GM19240 (cell line): ENCODE measurements at regions not wholly inside any gene's neighbourhood (a gene's known extent, or its start where the extent isn't known, plus 50 kb on each side); places are given as distances from the start of the nearest gene placed in this dataset.

Source experiments
- DNase-seq: peaks from one replicate; pipeline ENCODE4 v3.0.0; 2011; ENCODE audit warnings: low spot score; ENCODE audit not compliant: insufficient read length

- no peak for DNase-seq
Observed at GRCh38 chr6:85195243-85195642, 254.6 kb upstream of the NT5E start.

DNA sequence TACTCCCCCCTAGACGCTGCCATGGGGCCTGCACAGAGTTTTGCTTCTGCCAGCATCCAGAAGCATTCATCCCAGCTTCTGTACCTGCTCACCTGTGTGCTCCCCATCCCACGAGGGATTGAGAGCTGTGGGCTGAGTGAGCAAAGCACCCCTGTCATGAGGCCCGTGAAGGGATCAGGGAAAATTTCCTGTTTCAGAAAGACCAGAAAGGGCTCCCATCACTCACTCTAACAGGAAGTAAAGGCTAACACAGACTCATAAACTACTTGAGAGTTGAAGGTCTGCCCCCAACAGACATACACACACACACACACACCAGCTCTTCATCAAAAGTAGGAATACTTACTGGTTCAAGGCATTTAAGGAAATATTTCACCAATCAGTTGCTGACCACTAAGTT, 256.5 kb upstream of the NT5E start:
- DNase-seq: no peak

DNA sequence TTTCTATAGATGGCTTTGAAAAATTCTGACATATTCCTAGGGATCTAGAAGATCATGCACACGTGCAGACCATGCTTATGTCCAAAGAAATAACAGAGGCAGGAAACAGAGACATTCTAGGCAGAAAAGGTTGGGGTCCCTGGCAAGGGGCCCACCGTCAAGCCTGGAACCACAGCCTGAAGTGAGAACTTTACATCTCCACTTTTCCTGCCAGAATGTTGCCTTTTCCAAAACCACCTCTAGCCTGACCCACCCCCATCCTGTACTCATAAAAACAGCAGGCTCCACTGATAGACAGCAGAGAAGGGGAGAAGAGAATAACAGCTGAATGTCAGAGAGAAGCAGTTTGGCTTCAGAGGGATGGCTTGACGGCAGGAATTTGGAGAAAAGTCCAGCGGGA, 257.3 kb upstream of the NT5E start:
- no peak for DNase-seq

- no peak for DNase-seq
Observed at GRCh38 chr6:85192186-85192585, 257.7 kb upstream of the NT5E start.

GRCh38 chr6:85191656-85192055, 258.2 kb upstream of the NT5E start:
- no peak for DNase-seq

DNA sequence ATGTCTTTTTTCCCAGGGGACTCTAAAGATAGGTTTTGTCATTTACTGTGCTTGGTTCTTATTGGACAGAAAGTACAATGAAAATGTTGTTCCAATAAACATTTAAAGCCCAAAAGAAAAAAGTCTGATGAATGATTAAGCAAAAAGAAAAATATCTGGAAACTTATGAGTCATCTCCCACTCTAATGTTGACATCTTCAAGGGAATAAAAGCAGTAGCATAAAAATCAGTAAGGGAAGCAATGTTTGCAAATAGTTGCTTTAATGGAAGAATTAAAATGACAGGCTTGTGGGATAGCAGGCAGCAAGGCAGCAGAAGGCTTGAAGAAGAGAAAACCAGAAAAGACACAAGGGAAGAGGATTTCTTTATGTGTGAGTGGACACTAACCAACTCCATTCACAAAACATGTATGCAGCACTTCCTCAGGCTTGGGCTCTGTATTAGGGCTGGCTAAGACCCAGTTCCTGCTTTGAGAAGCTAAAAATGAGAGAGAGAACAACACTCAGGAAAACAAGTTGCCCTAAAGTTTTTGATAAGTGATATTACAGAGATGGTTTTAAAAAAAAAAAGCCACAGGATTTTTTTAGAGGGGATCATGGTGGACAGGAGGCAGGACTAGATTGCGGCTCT, 263.2 kb upstream of the NT5E start:
- DNase-seq: no peak

GRCh38 chr6:85185977-85186376, 263.9 kb upstream of the NT5E start:
- no peak for DNase-seq

DNA sequence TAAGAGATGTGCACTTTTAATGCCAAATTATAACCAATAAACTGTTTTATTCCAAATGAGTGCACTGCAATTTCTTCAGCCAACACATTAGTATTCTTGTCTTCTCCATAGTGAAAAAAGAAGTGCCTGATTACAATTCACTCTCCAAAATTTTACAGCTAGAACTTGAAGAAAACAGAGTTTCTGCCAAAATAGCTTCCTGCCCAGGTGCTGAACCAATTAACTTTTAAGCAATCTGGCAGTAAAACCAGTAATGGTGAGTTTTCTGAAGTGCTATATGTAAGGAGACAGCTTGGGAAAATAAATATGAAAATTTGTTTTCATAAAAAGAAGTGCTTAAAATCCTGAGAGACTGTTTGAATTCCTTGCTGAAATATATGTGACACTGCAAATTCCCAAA, 266.0 kb upstream of the NT5E start:
- no peak for DNase-seq

DNA sequence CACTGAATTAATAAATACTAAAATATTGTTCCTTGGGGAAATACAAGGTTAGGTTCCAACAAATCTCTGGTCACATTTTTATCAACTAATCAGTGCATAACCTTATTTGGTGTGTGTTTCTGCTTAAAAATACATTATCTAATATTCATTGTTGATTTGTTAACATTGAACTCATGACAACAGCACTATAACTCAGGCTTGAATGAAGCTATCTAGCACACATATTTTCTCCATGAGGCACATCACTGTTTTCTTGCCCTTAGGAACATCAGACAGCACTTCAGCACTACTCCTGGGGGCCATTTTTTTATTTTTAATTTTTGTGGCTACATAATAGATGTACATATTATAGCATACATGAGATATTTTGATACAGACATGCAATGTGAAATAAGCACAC, 277.2 kb upstream of the NT5E start:
- DNase-seq: no peak

DNA sequence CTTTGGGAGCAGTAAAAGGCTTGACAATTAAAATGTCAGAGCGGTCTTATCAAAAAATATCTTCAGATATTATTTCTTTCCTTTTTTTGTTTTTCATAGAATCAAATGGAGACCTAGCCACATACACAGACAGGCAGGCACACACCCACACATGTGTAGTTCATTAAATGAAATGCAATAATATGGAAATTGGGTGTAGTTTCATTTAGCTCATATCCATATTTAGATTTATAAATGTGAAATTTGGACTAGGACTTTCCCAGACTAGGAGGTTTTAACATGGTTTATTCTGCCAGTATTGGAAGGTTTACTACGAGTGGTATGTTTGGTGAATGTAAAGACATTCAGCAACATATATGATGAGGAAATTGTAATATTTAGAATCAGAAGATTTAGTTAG, 277.7 kb upstream of the NT5E start:
- DNase-seq: no peak

- no peak for DNase-seq
Observed at GRCh38 chr6:85169189-85169588, 280.7 kb upstream of the NT5E start.

DNA sequence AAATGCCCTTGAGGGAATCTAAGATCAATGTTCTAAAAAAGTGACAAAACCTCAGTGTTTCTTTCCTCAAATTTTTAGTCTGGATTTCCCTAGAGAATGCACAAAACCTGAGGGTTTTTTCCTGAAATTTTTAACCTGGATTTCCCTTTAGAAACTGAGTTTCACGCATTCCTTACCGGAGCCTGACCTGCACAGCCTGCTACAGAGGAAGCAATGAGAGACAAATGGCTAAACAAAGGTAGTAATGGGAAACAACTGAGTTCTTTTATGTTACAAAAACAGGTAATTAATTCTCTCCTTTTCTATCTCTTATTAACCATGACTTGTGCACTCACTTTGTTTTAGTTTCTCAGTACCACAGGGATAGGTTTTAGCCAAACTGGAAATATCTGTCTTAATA, 281.7 kb upstream of the NT5E start:
- no peak for DNase-seq

DNA sequence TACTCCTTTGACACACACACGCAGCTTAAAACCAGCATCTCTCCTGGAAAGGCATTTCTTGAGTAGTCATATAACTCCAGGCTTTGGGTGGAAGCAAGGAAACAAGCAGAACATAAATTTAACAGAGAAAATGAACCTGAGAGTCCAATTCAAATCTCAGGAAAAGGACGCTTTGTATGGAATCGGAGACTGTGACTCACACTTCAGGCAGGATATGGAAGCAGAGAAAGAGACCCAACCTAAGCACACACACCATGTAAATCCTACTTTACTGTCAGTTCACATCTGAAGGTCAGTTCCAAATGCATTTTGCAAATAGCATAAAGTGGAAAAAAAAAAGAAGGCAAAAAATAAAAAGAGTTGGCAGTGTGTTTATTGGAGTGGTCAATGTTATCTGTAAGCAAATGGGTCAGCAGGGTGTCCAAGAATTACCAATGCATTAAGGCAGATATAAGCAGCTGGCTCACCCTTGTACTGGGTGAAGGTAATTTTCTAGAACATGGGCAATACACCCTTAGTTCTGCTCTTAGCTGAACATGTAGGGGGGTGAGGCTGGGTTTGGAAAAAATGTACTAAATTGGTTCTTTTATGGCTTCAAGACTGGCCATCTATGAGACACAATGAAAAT, 283.7 kb upstream of the NT5E start:
- DNase-seq: no peak

DNA sequence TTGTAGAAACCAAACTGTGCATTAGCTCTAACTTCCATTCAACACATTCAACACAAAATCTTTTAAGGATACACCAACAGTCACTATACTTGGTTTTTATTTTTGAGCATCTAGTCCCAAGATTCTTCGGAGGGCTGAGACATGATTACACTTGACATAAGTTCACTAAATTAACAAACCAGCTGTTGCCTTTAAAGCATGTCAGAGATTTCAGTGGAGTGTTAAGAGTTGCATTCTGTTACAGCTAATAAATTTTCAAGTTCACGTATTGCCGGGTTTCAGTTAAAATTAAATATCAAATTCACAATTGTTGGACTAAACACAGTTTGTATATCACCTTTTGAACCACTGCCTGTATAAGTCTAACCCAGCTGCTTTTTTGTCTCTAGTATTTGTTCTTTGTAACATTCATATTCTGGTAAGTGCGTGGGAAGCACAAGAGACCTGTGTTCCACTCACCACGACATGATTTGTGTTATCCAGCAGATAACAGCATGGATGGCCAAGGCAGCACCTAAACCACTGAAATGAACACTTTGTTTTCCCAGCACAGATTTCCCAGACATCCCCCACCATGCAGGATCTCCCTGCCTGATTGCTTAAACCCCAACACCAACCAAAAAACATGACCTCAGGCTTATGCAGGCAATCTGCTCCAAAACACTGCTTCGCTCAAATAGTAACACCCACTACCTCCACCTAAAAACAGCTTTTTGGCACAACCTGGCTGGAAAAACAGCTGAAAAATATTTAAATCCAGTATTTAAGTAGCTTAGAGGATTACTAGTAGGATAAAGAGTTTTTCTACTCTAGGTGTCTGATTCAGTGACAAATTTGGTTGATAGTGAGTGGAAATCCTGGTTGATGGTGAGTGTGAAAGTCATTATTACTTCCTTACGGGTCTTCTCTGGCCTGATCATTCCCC, 286.5 kb upstream of the NT5E start:
- no peak for DNase-seq

DNA sequence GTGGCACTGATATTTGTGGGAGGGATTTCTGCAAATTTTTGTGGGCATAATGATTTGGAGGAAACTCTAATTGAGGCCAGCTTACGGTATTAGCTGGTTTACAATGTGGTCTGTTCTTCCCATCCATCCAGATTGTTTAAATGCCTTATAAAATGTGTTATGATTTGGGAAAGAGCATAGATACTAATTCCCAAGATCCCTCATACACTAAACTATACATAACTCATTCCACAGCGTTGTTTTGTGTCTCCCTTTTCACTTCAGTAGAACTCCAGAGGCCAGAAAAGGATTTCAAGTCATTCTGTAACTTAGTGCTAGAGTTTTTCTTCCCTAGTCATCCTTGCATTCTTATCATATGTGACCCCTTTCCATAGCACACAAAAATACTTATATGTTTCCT, 292.6 kb upstream of the NT5E start:
- no peak for DNase-seq

DNA sequence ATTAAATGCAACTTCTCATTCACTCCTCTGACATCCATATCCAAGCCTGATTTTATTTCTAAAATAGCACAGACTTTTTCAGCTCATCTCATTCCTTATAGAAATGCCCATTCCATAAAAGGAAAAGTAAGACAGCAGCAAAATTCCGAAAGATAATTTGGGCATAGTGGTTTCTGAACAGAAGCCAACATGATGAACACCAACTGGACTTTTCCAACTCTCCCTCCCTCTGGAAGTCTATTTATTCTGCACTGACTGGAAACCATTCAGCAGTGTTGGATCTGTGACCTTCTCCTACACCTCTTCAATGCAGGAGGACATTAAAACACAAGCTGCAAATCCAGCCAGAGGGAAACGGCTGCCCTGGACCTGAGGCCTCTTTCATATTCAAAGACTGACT, 306.2 kb upstream of the NT5E start:
- DNase-seq: no peak

DNA sequence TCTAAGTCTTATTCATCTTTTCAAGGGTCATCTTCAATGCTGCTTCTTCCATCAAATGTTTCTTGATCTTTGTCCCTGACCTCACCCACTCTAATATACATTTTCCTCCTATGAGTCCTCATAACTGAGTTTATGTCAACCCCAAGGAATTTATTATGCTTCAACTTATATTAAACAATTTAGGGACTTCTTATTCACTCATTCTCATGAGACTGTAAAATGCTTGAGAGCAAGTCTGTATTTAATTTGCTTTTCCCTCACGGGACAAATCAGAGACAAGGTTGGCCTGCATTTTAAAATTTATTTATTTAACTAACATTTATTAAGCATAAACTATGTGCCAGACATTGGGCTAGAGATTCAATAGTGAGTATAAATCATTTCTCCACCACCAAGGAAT, 312.0 kb upstream of the NT5E start:
- no peak for DNase-seq

- no peak for DNase-seq
Observed at GRCh38 chr6:85136310-85136709, 313.6 kb upstream of the NT5E start.

DNA sequence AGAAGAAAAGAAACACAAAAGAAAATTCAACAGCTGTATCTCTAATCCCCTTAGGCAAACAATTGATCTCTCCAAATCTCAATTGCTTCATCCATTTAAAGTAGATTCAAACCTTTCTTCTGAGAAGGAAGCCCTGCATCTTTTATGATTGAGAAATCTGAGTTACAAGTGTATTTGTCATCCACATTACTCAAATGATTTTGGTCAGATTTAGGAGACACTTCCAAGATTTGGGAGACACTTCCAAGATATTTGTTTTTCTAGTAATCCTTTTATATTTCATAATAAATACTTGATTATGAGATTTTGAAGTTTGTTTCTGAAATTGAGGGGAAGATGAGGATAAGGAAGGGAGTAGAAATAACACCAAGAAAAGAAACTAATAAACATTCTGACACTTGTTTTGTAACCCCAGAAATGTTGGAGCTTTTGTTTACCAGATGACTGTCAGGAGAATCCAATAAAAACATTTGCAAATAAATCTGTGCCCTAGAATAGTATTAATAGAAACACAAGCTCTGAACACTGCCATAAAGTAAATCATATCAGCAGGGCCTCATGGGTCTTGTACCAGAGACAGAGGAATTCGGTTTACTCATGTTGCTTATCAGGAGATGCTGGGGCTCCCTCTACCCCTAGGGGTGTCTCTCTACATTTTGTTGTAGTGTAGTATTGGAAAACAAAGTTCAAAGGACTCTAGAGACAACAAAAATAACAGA, 314.3 kb upstream of the NT5E start:
- no peak for DNase-seq

DNA sequence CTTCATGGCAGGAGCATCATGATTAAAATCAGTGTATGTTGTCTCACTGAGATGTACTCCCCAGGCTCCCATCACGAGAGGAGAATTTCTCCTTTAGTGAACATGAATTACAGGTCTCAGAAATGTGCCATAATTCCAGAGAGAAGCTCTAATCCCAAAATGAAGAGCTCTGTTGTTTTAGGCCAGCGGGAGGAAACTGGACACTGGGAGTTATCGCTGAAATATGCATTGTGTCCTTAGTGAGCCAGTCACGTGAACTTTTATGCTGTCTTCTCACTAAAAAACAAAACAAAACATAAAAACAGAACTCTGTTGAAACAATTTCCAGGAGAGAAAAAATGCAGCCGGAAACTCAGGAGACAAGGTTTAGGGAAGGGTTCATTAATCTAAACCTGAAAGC, 315.7 kb upstream of the NT5E start:
- DNase-seq: no peak

DNA sequence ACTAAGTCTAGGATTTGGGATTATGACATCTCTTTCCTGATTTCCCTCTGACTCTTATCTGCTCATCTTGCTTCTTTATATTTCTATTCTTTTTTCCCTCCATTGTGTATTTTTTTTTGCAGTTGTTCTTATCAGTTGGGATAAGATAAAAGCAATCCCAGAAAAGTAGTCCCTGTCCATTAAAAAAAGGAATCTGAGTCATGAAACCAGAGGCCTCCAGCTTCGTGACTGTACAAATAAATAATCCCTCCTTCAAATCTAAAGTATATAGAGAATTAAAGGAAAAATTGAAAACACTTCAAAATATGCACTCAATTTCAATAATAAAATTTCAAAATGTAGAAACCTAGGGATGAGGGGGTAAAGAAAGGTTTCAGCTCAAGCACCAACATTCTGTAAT, 317.8 kb upstream of the NT5E start:
- no peak for DNase-seq

DNA sequence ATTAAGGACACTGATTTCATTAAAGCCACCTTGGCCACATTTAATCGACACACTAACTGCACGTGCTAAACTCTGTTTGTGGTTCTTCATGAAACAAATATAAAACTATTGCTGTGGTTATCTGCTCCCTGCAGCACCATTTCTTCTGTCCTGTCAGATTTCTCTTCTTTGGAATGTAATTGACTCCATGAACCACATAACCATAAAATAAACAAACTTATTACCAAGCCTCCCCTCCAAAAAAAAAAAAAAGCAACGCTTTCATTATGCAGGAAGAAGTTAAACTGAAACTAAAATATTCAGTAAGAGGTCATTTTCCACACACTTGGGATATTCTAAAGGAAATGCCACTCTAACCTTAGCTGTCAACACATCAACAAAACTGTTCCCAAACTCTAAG, 319.1 kb upstream of the NT5E start:
- no peak for DNase-seq
